IPS-20b (cell line): ENCODE measurements at regions not wholly inside any gene's neighbourhood (a gene's known extent, or its start where the extent isn't known, plus 50 kb on each side); places are given as distances from the start of the nearest gene placed in this dataset.

Experiments
- H3K27ac ChIP-seq: one replicate; pipeline ENCODE4 v1.5.1; 2013; ENCODE audit warnings: low read length
- H3K27me3 ChIP-seq: 2 replicates; pipeline ENCODE4 v1.6.1; 2013; ENCODE audit warnings: mild to moderate bottlenecking, low read length, inconsistent platforms; ENCODE audit not compliant: insufficient read depth
- H3K36me3 ChIP-seq: 2 replicates; pipeline ENCODE4 v1.6.1; 2013; ENCODE audit warnings: low read depth, mild to moderate bottlenecking, inconsistent platforms, low read length, moderate library complexity; ENCODE audit not compliant: insufficient read depth
- H3K4me1 ChIP-seq: 2 replicates; pipeline ENCODE4 v1.6.1; 2013; ENCODE audit warnings: mild to moderate bottlenecking, control low read depth, inconsistent platforms, low read length, moderate library complexity; ENCODE audit not compliant: insufficient read depth
- H3K4me3 ChIP-seq: 2 replicates; pipeline ENCODE4 v1.5.1; 2013; ENCODE audit warnings: mild to moderate bottlenecking, low read length, inconsistent platforms
- H3K9ac ChIP-seq: 2 replicates; pipeline ENCODE4 v1.6.1; 2013; ENCODE audit warnings: low read depth, mild to moderate bottlenecking, inconsistent platforms, low read length, moderate library complexity
- H3K9me3 ChIP-seq: 2 replicates; pipeline ENCODE4 v1.6.1; 2013; ENCODE audit warnings: mild to moderate bottlenecking, low read depth, low read length, inconsistent platforms; ENCODE audit not compliant: insufficient read depth

DNA sequence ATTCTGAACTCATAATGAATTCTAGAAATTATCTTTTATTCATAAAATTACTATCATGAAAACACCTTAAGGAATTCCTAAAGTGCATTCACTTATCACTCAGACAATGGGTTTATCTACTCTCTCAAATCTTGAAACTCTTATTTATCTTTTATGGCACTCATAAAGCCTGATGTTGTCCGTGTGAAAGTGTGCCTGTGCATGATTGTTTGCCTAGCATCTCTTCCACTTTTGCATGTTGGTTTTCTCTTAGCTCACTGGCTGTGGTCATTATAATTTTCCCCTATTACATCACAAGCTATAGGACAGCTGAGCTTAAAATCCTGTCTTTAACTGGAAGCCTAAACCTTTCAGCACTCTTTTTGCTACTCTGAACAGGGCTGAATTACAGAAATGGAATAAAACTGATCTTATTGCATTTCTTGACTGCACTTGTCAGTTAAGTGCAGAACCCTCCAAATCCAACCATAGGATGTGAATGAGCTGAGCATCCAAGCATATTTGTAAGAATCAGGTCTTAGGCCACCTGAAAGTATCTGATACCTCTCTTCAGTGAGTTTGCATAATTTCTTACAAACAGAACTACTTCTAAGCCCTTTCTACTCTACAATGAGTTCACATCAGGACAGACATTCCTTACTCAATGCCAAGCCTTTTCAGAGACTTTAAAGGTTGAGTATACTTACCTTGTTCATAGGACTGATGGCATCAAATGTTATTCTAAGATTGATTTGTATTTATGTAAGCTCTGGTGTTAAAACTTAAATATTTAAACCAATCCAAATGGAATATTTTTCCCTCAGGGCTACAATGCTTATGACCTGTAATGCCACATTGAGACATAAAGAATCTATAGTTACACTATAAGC, 221.2 kb upstream of the KITLG start:
- H3K4me3 ChIP-seq: no peak overlapping the region
- H3K4me1 ChIP-seq: no peaks in the 10 kb centered on the region
- no peak overlapping the region for H3K27ac ChIP-seq
- H3K36me3 ChIP-seq: no peaks in the 10 kb centered on the region
- no peaks in the 10 kb centered on the region for H3K27me3 ChIP-seq
- H3K9me3 ChIP-seq: no peaks in the 10 kb centered on the region
- H3K9ac ChIP-seq: no peak overlapping the region

DNA sequence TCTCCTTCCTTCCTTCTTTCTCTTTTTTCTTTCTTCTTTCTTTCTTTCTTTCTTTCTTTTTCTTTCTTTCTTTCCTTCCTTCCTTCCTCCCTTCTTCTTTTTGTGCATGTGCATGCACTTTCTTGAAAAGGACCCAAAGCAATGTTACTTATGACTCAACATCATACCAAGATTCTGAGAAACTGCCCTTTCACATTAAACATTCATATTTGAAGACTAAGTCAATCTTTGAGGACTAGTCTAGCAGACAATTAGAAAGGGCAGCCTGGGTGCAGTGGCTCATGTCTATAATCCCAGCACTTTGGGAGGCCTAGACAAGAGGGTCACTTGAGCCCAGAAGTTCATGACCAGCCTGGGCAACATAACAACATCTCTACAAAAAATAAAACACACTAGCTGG, 212.8 kb upstream of the KITLG start:
- no peaks in the 10 kb centered on the region for H3K27me3 ChIP-seq
- H3K9me3 ChIP-seq: peaks cover 21% of the 10 kb centered on the region
- no peaks in the 10 kb centered on the region for H3K36me3 ChIP-seq
- H3K4me3 ChIP-seq: no peak overlapping the region
- H3K9ac ChIP-seq: no peak overlapping the region
- no peak overlapping the region for H3K27ac ChIP-seq
- H3K4me1 ChIP-seq: no peaks in the 10 kb centered on the region

DNA sequence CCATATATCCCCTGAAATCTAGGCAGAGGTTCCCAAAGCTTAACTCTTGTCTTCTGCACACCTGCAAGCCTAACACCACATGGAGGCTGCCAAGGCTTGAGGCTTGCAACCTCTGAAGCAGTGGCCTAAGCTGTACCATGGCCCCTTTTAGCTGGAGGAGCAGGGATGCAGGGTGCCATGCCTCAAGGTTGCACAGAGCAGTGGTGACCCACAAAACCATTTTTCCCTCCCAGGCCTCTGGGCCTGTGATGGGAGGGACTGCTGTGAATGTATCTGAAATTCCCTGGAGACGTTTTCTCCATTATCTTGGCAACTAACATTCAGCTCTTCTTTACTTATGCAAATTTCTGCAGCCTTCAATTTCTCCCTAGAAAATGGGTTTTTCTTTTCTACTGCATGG, 210.0 kb upstream of the KITLG start:
- H3K27me3 ChIP-seq: no peaks in the 10 kb centered on the region
- no peaks in the 10 kb centered on the region for H3K4me1 ChIP-seq
- H3K4me3 ChIP-seq: no peak overlapping the region
- no peaks in the 10 kb centered on the region for H3K36me3 ChIP-seq
- peaks cover 21% of the 10 kb centered on the region for H3K9me3 ChIP-seq
- no peak overlapping the region for H3K27ac ChIP-seq
- H3K9ac ChIP-seq: no peak overlapping the region

DNA sequence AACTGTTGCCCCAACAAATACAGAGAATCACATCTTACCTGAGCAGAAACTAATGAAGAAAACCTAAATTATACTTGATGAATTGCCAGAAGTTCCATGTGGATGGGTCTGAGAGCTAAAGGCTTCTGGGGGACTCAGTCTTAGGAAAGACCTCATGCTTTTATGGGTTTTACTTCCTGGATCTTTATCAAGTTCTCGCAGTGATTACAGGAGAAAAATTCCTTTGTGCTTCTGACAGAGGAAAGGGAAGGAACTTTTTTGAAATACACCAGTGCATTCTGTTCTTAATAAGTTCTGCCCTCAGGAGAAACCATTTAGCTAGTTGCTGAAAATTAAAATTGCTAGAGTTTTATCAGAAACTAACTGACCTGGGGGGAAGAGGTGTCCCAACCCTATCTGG, 203.9 kb upstream of the KITLG start:
- no peak overlapping the region for H3K4me3 ChIP-seq
- no peaks in the 10 kb centered on the region for H3K4me1 ChIP-seq
- H3K27ac ChIP-seq: no peak overlapping the region
- H3K27me3 ChIP-seq: no peaks in the 10 kb centered on the region
- H3K9ac ChIP-seq: no peak overlapping the region
- H3K9me3 ChIP-seq: peaks cover 2% of the 10 kb centered on the region
- H3K36me3 ChIP-seq: no peaks in the 10 kb centered on the region

DNA sequence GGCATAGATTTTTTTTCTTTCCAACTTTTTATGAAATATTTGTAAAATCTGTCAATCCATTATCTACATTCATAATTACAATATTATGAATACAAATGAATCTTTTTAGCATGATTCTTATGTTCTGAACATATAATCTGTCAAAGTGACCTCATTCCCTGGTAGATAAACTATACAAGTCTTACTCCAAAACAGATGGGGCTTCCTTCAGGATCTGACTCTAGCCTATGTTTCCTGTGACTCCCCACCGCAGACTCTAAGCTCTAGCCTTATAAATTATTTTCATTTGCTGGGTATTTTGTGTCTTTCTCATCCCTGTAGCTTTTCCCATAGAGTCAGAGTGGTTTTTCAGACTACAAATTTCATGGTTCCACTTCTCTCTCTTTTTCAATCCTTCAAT, 202.1 kb upstream of the KITLG start:
- Histone ChIP-seq H3K4me1 (no peaks in the 10 kb centered on the region), H3K27me3 (no peaks in the 10 kb centered on the region), H3K27ac (no peak overlapping the region), H3K36me3 (no peaks in the 10 kb centered on the region), H3K4me3 (no peak overlapping the region), H3K9me3 (no peaks in the 10 kb centered on the region), H3K9ac (no peak overlapping the region)

DNA sequence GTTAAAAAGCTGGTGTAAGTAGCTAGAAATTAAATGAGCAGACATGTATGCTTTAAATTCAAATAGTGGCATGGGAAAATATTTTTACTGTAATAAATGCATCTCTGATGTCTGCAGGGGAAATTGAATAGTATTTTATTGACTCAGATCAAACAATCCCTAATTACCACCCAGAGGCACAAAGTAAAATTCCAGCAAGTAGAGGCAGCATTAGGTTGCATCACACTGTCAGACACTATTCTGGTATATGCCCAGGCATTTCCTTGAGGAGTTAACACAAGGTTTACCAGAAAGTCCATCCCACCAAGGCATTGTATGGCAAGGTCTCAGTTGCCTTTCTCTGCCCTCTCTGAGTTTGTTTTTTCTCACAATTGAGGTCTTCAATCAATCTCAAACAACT, 201.6 kb upstream of the KITLG start:
- H3K9me3 ChIP-seq: no peaks in the 10 kb centered on the region
- H3K4me1 ChIP-seq: no peaks in the 10 kb centered on the region
- no peaks in the 10 kb centered on the region for H3K27me3 ChIP-seq
- no peak overlapping the region for H3K27ac ChIP-seq
- no peak overlapping the region for H3K9ac ChIP-seq
- no peak overlapping the region for H3K4me3 ChIP-seq
- H3K36me3 ChIP-seq: no peaks in the 10 kb centered on the region

DNA sequence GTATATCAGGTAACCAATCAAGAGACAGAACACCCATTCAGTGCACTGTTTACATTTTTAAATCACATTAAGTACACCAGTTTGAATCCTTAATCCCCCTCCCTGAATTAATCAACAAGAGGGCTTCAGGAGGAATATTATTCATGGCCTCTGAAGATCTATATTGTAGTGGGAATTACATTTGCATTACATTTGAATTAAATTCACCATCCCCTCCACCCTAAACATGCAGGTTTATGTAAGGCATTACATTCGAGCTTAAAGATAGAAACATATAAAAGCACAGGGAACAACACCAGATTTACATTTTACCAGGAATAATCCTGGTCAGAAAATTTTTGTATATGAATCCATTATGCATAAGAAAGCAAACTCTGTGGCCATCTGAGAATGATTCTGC, 197.8 kb upstream of the KITLG start:
- Histone ChIP-seq H3K4me3 (no peak overlapping the region), H3K27me3 (no peaks in the 10 kb centered on the region), H3K4me1 (no peaks in the 10 kb centered on the region), H3K9ac (no peak overlapping the region), H3K27ac (no peak overlapping the region), H3K9me3 (no peaks in the 10 kb centered on the region), H3K36me3 (no peaks in the 10 kb centered on the region)

DNA sequence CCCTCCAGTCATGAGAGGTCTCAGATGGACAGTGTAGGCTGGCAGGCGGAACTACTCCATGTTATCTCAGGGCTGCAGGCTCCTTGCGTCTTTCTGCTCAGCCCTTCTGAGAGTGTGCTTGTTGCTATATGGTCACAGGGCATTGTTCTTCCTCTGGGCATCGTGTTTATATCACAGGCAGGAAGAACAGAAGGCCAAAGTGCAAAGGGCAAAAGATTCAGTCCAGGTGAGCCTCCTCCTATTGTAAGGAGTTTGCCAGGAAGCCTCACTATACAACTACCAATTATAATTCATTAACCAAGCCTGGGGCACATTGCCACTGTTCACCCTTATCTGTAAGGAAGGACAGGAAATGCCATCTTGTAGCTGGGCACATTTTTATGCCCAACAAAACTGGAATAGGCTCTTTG, 195.5 kb upstream of the KITLG start:
- no peaks in the 10 kb centered on the region for H3K9me3 ChIP-seq
- no peak overlapping the region for H3K9ac ChIP-seq
- no peaks in the 10 kb centered on the region for H3K27me3 ChIP-seq
- no peak overlapping the region for H3K4me3 ChIP-seq
- H3K36me3 ChIP-seq: no peaks in the 10 kb centered on the region
- no peaks in the 10 kb centered on the region for H3K4me1 ChIP-seq
- no peak overlapping the region for H3K27ac ChIP-seq

DNA sequence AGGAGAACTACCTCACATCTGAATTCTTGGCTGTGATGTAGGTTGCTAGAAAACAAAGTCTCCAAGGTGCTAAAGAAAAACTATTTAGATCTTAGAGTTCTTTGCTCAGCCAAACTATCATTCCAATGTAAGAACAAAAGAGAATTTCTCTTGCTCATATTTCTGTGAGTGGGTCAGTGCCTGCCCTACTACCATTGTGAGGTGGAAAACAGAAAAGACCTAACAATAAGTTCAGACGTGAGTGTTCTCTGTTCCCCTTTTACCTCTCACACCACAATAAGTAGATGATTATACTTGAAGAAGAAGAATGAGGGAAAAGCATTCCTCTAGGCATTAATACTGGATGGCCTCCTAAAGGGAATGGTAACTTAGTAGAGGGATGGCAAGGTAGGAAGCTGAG, 187.4 kb upstream of the KITLG start:
- H3K4me3 ChIP-seq: no peak overlapping the region
- no peaks in the 10 kb centered on the region for H3K36me3 ChIP-seq
- H3K9me3 ChIP-seq: no peaks in the 10 kb centered on the region
- H3K9ac ChIP-seq: no peak overlapping the region
- H3K27me3 ChIP-seq: no peaks in the 10 kb centered on the region
- H3K4me1 ChIP-seq: peaks cover 4% of the 10 kb centered on the region; the same call in 1 of the 2 replicates
- H3K27ac ChIP-seq: no peak overlapping the region

DNA sequence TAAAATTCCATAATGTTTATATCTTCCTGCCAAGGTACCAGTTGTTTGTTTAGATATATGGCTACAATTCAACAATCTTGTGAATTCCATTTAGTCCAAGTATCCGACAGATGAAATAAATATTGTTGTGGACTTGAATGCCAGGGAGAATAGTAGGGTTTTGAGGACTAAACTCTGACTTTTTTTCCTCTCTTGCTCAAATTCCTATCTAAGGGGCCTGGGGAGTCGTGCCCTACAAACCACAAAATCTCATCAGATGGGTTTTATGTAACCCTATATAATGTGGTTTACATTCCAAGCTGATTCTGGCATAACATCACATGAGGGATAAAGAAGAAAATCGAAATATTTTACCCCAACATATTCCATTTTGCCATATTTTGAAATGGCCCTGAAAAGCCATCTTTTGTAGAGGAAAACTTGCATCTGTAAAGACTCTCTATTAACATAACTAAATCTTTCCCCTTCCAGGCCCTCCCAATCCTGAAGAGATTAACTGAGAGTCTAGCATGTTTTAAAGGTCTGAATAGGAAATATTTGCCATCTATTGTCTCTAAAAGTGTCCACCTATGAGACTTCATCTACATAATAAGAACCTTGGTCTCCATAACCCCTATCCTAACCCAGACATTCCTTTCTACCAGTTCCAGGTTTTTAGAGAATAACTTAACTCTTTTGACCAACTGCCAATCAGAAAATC, 184.7 kb upstream of the KITLG start:
- Histone ChIP-seq H3K27me3 (no peaks in the 10 kb centered on the region), H3K27ac (no peak overlapping the region), H3K9ac (no peak overlapping the region)

DNA sequence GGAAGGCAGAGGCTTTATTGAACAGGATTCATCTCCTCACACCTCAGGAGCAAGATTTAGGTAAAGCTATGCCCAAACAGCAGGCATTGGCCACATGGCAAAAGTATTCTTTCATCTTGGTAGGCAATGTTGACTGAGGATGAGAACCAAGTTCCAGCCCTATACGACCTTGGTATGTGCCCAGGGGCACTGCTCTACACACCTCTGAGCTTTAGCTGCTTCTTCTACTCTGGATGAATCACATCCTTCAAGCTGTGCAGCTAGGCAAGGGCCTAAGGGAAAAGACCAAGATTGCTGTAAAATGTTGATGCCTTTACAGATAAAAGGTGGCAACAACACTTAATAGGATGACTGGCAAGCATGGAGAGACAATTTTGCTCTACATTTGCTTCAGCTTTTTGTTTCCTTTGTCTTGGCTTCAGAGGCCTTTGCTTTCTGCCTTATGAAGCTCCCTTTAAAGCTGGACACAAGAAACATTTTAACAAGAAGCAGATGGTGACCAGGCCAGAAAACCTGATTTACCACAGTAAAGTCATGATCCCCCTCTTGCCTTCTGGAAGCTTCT, 183.3 kb upstream of the KITLG start:
- H3K9me3 ChIP-seq: no peaks in the 10 kb centered on the region
- H3K4me3 ChIP-seq: no peak overlapping the region
- H3K36me3 ChIP-seq: no peaks in the 10 kb centered on the region
- H3K4me1 ChIP-seq: peaks cover 4% of the 10 kb centered on the region; the same call in 1 of the 2 replicates
- H3K9ac ChIP-seq: no peak overlapping the region
- H3K27ac ChIP-seq: no peak overlapping the region
- no peaks in the 10 kb centered on the region for H3K27me3 ChIP-seq

More for the DNA sequence above, 184.7 kb upstream of the KITLG start:
- Histone ChIP-seq H3K9me3 (no peaks in the 10 kb centered on the region), H3K4me3 (no peak overlapping the region), H3K36me3 (no peaks in the 10 kb centered on the region), H3K4me1 (peaks cover 4% of the 10 kb centered on the region; the same call in 1 of the 2 replicates)

DNA sequence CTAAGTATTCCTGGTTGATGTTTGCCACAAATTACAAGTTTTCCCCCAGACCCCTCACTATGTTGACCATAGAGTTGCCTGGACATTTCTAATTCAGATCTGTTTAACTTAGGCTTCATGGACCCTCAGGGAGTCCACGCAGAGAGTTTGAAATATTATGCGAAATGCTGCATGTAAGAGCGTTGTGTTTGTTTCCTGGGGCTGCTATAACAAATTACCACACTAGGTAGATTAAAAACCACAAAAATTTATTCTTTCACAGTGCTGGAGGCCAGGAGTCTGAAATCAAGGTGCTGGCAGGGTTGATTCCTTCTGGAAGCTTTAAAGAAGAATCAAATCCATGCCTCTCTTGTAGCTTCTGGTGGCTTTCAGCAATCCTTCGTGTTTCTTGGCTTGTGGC, 177.9 kb upstream of the KITLG start:
- Histone ChIP-seq H3K4me1 (no peaks in the 10 kb centered on the region), H3K4me3 (no peak overlapping the region), H3K9me3 (no peaks in the 10 kb centered on the region), H3K27ac (no peak overlapping the region), H3K9ac (no peak overlapping the region), H3K27me3 (no peaks in the 10 kb centered on the region), H3K36me3 (no peaks in the 10 kb centered on the region)
